GM19099 (cell line): ENCODE measurements at regions not wholly inside any gene's neighbourhood (a gene's known extent, or its start where the extent isn't known, plus 50 kb on each side); places are given as distances from the start of the nearest gene placed in this dataset.

Source experiments
- POLR2A ChIP-seq: IDR thresholded peaks from 3 replicates; pipeline ENCODE4 v1.6.1; 2011; ENCODE audit warnings: low read depth; ENCODE audit not compliant: insufficient read length; ENCODE audit errors: extremely low read depth

- no peak for TF ChIP-seq POLR2A
Observed at GRCh38 chr6:14316651-14317386, 199.2 kb downstream of the CD83 start.

GRCh38 chr6:14317387-14317970 lies 199.9 kb downstream of the CD83 start:
- TF ChIP-seq POLR2A = no peak

- no peak for TF ChIP-seq POLR2A
Observed at GRCh38 chr6:14320332-14320731, 202.8 kb downstream of the CD83 start.

DNA sequence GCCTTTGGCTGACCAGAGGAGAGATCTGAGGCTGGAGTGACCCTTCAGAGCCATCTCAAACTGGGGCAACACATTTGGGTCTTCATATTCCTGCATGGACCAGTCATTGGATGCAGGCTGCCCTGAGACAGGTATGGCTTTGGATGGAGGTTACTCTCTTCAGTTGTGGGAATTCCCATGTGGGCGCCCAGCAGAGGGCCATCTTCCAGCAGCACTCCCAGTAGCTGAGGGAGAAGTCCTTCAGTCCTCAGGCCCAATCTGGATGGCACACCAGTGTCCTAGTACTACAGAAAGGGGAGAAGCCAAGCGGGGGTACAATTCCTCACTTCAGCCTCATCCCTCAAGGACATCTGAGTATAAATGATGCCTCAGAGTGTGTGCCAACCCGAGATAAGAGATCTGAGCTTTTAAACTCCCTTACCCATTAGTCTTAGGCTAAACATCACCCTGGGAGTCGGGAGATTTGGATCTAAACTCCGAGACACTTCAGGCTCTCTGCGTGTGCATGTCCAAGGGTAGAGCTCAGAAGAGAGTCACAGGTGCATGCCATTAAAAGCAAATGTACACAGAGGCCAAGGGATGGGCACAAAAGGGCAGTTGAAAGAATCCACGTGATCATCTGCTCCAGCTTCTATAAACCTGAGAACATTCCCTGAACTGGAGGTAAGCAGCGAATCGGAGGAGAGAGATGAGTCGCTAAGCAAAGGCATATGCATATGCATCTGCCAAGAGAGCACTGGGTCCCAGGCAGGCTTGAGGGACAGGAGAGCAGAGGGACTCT lies 204.6 kb downstream of the CD83 start:
- no peak for TF ChIP-seq POLR2A

DNA sequence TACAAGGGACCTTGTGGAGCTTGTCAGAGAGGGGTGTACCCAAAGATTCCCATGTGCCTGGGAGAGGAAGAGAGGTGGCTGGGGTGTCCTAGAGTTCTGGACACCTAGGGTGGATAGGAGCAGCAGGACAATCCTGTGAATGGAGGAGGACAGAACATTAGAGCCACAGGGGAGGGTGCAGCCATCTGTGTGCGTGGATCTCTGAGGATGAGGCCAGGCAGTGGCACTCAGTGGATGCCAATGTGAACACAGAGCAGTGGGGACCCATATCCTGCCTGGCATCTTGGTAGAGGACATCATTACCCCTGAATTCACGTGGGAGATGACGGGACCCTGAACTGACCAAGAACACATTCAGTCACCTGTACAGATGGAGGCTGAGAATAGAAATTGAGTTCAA lies 205.3 kb downstream of the CD83 start:
- TF ChIP-seq POLR2A = no peak

DNA sequence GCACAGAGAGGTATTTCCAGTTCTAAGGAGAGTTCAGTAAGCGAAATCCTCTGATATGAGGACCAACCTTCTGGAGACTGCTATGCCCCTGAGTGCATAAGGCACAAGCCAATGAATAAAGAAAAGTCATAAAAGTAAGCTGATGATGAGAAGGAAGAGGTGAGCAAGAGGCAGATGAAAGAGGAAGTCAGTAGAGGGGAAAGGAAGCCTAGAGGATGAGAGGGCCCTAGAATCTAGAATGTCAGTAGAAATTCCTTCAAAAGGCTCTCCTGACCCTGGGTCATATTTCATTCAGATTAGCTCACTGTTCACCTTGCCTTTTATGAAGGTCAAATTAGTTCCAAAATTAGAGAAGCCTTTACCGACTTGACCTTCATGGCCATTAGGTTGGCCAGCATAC lies 209.2 kb downstream of the CD83 start:
- no peak for TF ChIP-seq POLR2A

GRCh38 chr6:14328163-14328562 lies 210.6 kb downstream of the CD83 start:
- TF ChIP-seq POLR2A = no peak

DNA sequence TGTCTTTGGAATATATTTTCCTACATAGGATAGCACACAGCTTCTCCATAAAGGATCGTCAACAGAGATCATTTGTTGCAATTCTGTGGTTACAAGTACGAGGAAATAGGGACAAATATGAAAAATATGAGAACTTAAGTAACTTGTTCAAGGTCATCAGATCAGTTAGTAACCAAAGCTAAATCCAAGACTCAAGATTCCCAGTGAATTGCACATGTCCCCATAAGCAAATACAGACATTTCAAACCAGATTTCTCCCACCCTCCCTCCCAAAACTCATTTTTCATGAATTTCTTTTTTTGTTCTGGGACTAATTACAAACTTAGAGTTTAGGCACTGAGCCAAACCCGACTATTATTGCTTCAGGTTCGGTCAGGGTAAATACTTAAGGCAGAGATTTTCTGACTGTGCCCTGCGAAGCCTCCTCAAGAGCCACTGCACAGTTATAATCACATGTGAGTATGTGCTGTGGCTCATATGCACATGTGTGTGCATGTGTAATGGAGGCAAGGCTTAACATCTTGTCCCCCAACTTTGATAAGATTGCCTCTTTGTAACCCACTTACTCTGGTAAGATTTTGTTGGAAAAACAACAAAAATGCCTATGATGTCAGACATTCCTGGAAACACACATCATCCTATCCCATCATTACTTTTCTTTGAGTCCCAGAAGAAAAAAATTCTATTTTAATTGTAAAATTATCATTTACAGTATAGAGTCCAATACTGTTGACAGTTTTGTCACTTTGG lies 216.2 kb downstream of the CD83 start:
- TF ChIP-seq POLR2A = no peak

DNA sequence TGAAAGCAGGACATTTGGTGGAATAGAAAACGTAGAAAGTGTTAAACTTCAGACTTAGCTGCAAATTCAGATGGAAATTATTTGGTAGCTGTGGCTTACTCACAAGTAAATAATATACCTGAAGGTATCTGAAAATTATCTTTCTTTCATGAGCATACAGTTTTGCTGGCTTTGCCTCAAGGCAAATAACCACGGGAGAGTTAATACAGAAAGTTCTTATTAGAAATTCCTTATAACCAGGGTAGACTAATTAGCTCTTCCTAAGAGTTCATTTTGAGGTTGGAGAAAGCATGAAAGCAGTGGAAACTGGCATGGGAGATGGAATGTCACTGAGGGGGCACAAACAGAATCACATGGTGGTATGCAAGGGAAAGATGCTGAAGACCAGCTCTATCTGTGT lies 217.5 kb downstream of the CD83 start:
- no peak for TF ChIP-seq POLR2A

GRCh38 chr6:14337152-14337551 lies 219.6 kb downstream of the CD83 start:
- TF ChIP-seq POLR2A = no peak

DNA sequence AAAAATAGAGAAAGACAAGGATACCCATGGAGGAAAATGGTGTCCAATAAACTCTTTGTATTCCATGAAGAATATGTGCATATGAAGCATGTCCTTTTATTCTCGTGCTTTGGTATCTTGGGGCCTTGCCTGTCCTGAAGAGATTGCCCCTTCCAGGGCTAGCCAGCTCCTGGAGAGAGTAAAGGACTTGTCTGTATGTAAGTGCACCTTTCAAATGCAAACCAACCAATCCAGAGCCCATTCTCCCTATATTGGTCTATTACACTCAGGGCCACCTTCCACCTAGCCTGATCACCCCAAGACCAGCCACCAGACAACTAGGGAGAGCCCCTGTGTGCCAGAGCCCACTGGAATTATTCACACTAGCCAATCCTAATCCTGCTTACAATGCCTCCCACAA lies 221.6 kb downstream of the CD83 start:
- no peak for TF ChIP-seq POLR2A

GRCh38 chr6:14339711-14340584 lies 222.4 kb downstream of the CD83 start:
- TF ChIP-seq POLR2A = no peak

DNA sequence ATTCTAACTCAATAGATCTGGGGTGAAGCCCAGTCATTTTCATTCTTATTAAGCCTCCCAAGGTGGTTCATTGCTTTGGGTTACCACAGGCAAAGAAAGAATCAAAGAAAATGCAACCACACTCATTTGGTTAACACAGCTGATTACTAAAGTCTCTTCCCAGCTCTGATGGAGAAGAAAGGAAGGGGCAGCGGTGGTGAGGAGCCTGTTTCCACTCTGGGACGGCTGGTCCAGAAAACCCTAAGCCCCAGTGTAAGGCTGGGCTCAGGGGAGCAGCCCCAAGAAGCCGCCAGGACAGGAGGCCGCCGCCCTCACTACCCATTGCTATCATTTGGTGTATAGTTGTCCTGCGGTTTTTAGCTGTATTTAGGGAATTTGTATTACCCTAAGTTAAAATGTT lies 226.9 kb downstream of the CD83 start:
- no peak for TF ChIP-seq POLR2A

- TF ChIP-seq POLR2A = no peak
Observed at GRCh38 chr6:14348389-14348788, 230.8 kb downstream of the CD83 start.
